NCI-H2081 (cell line): ENCODE measurements at regions not wholly inside any gene's neighbourhood (a gene's known extent, or its start where the extent isn't known, plus 50 kb on each side); places are given as distances from the start of the nearest gene placed in this dataset.
"Not testable (repeated sequence)": the region's sequence is repeated elsewhere in the genome, so short reads cannot be mapped to it uniquely, and the experiment has no call there.

ENCODE experiments used
- DNase-seq, 2 experiments: peaks; one replicate each; lab custom pipeline; 2025; lab: John Stamatoyannopoulos, UW

GRCh38 chr1:79762461-79762860 lies 755.9 kb upstream of the ADGRL4 start:
- no peak for DNase-seq

GRCh38 chr1:79760531-79760930 lies 754.0 kb upstream of the ADGRL4 start:
- DNase-seq, result no peak

DNA sequence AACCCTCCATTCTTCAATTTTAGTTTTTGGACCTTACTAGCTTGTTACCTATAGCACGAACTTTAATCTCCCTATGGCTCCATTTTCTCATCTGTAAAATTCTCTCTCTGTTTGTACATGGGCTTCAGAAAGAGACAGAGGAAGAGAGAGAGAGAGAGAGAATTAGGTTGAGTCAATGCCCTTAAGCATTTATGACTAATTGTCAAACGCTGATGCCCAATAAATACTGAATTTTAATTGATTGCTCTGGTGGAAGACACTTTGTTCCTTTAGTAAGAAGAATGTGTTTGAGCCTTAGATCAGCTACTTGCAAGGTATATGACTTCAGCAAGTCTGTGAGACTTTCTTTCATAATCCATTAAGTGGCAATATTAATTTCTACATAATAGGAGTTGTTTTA lies 743.1 kb upstream of the ADGRL4 start:
- no peak for DNase-seq

DNA sequence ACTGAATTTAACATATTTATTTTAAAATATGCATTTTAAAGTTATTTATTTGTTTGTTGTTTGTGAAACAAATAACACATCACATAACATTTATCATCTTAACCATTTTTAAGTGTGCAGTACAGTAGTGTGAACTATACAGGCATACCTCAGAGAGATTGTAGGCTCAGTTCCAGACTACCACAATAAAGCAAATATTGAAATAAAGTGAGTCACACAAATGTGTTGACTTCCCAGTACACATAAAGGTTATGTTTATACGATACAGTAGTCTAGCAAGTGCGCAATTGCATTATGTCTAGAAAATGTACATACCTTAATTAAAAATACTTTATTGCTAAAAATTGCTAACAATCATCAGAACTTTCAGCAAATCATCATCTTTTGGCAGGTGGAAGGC lies 739.4 kb upstream of the ADGRL4 start:
- DNase-seq, result peak in 1 of 2 experiments; percentile 56

DNA sequence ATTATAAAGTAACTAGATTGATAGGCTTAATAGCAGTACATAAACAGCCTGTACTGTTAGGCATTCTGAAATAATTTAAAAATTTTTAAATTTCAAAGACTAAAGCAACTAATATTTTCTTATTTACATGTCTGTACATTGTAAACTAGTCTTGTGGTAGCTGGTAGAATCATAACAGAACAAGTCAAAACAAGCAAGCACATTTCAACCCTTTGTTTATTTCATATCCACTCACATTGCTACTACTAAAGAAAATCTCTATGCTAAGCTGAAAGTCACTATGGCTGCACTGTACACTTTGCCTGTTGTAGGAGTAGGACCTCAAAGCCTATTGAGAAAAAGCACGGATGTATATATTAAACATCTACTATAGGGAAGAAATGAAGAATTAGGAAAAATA lies 738.2 kb upstream of the ADGRL4 start:
- no peak for DNase-seq

DNA sequence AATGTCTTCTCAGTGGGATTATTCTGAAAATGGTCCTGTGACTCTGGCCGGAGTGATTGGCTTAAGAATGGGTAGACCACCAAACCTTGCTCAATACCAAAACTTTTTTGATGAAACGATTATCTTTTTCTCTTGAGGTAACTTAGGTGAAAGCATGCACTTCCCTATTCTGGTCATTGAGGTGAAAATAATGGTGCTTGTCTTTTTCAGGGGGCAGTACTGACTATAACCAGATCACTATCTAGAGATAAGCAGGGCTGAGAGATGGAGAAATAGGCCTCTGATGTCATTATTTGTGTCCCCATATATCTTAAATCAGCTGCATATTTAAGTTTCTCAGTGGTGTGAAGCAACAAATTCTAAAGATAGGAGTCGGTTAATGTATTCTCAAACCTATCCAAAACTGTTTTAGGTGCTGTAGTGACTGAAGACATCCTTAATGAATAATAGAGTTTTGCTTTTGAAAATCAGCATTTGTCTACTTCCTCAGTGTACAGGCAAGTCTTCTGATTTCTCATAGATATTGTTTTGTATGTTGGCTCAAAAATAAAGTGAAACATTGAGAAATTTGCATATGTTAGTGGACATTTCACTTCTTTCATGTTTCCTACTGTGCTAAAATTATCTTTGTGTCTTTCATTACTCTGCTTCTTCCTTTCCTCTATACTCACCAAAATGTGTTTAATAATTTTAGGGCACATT lies 735.3 kb upstream of the ADGRL4 start:
- no peak for DNase-seq

- DNase-seq, result no peak
Observed at GRCh38 chr1:79738101-79738500, 731.6 kb upstream of the ADGRL4 start.

- DNase-seq, result no peak
Observed at GRCh38 chr1:79737193-79737592, 730.7 kb upstream of the ADGRL4 start.

GRCh38 chr1:79732950-79733349 lies 726.4 kb upstream of the ADGRL4 start:
- no peak for DNase-seq

GRCh38 chr1:79726911-79727310 lies 720.4 kb upstream of the ADGRL4 start:
- no peak for DNase-seq

DNA sequence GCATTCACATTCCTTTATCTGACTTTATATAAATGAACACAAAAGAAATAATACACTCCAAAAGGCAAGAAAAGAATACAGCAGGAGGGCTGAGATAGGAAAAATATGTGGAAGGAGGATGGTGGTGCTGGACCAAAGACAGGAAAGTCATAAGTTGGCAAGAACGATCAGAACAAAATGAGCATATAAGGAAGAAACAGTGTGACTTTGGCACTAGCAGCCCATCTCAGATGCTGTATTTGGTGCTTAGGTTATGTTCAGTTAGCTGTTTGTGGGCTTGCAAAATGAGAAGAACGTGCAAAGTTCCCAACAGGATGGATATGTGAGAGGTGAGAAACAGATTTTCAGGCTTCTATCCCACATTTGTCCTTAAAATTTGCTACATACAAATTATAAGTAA lies 719.8 kb upstream of the ADGRL4 start:
- DNase-seq, result no peak

- no peak for DNase-seq
Observed at GRCh38 chr1:79716447-79716846, 709.9 kb upstream of the ADGRL4 start.

- no peak for DNase-seq
Observed at GRCh38 chr1:79714664-79715063, 708.1 kb upstream of the ADGRL4 start.

- DNase-seq, result no peak
Observed at GRCh38 chr1:79711001-79711431, 704.5 kb upstream of the ADGRL4 start.

DNA sequence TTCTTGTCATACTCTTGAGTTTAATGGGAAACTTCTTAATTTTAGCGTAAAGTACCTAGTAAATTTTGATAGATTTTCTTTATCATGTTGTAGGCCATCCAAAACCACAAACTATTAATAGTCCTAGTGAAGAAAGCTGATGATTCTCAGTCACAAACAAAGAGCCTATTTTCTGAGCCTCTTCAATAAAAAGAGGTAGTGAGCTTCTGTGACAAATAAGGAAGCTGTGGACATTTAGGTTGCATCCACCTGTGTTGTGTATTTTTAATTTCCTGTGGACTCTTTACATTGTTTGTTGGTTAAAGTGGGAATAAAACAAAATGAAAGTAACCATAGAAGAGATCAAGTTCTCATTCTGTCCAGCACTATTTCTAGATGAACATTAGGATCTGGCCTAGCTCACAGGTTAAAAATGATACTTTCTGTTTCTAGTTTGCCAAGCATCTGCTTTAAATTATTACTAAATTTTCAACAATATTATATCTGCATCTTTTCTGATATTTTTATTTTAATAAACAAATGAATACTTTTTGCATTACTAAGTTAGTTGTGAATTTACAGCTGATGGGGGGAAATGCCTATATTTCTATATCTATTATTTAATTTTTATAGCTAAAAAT lies 702.2 kb upstream of the ADGRL4 start:
- DNase-seq, result no peak

- DNase-seq, result no peak
Observed at GRCh38 chr1:79705218-79705617, 698.7 kb upstream of the ADGRL4 start.

DNA sequence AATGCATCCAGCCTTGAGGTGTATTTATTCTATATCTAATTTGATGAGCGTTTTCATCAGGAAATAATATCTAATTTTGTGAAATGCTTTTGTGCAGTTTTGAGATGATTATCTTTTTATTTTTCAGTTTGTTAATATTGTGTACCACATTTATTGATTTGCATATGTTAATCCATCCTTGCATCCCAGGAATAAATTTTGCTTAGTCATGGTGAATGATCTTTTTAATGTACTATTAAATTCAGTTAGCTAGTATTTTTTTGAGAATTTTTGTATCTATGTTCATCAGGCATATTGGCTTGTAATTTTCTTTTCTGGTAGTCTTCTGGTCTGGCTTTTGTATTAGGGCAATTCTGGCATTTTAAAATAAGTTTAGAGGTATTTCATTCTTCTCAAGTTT lies 697.5 kb upstream of the ADGRL4 start:
- DNase-seq, result no peak

DNA sequence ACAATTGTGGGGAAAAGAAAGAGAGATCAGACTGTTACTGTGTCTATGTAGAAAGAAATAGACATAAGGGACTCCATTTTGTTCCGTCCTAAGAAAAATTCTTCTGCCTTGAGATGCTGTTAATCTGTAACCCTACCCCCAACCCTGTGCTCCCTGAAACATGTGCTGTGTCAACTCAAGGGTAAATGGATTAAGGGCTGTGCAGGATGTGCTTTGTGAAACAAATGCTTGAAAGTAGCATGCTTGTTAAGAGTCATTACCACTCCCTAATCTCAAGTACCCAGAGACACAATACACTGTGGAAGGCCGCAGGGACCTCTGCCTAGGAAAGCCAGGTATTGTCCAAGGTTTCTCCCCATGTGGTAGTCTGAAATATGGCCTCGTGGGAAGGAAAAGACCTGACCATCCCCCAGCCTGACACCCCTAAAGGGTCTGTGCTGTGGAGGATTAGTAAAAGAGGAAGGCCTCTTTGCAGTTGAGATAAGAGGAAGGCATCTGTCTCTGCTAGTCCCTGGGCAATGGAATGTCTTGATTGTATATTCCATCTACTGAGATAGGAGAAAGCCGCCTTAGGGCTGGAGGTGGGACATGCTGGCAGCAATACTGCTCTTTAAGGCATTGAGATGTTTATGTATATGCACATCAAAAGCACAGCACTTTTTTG lies 695.9 kb upstream of the ADGRL4 start:
- not testable (repeated sequence) for DNase-seq

- no peak for DNase-seq
Observed at GRCh38 chr1:79695138-79695537, 688.6 kb upstream of the ADGRL4 start.

GRCh38 chr1:79694241-79694640 lies 687.7 kb upstream of the ADGRL4 start:
- no peak for DNase-seq

- DNase-seq, result no peak
Observed at GRCh38 chr1:79693441-79694114, 687.0 kb upstream of the ADGRL4 start.

GRCh38 chr1:79692519-79692918 lies 686.0 kb upstream of the ADGRL4 start:
- DNase-seq, result no peak

DNA sequence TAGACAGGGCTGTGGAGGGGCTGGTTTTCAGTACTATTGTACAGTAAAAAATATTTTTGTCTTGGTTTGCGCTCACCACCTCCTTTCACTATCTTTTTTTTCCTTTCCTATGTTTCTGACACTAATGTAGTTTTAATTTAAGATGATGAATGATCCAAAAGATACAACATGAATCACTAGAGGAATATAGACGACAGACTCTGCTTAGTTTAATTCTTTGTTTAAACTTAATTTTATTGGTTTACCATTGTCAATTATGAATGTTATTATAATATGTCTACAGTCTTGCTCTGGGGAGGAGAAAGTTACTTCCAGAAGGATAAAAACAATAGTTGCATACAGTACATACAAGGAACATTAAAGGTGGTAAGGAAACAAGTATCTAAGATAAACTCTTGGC lies 682.4 kb upstream of the ADGRL4 start:
- DNase-seq, result no peak
